ENCODE measurements at regions not wholly inside any gene's neighbourhood (a gene's known extent, or its start where the extent isn't known, plus 50 kb on each side); places are given as distances from the start of the nearest gene placed in this dataset.

DNA sequence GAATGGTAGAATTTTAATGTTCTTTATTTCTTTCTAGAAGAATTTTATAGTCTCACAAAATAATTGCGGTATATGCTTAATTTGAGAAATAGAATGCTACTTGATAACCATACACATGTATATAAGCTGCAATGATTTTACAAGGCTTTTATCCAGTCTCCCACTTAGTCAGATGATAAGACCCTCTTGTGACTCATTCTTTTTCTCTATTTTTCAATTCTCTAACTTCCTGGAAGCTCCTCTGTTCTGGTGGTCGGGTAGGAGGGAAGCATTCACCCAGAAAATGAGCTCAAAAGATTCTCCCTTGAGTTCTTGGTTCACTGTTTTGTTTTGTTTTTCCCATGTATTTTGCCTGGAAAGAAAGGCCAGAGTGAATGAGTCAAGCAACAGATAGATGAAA is 546.6 kb downstream of the INHBA start:
- DNase-seq (ENCODE audit: low spot score) = no peak
- H3K79me2 ChIP-seq = no peaks in the 10 kb centered on the region
- no peak overlapping the region for H3K4me3 ChIP-seq
- H2AFZ ChIP-seq = no peak overlapping the region
- no peaks in the 10 kb centered on the region for H3K9me2 ChIP-seq (replicated peaks; ENCODE audit: insufficient read depth)
- H3K27ac ChIP-seq = no peak overlapping the region
- 59% methylated on average over 2 of the region's 2 CpGs for WGBS (ENCODE audit: low lambda C conversion rate, missing lambda C conversion rate)
- TF ChIP-seq EZH2 (IDR thresholded peaks at IDR 0.05; ENCODE audit: borderline replicate concordance) = no peak
- TF ChIP-seq, protein P1, sequence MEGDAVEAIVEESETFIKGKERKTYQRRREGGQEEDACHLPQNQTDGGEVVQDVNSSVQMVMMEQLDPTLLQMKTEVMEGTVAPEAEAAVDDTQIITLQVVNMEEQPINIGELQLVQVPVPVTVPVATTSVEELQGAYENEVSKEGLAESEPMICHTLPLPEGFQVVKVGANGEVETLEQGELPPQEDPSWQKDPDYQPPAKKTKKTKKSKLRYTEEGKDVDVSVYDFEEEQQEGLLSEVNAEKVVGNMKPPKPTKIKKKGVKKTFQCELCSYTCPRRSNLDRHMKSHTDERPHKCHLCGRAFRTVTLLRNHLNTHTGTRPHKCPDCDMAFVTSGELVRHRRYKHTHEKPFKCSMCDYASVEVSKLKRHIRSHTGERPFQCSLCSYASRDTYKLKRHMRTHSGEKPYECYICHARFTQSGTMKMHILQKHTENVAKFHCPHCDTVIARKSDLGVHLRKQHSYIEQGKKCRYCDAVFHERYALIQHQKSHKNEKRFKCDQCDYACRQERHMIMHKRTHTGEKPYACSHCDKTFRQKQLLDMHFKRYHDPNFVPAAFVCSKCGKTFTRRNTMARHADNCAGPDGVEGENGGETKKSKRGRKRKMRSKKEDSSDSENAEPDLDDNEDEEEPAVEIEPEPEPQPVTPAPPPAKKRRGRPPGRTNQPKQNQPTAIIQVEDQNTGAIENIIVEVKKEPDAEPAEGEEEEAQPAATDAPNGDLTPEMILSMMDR (IDR thresholded peaks at IDR 0.05; ENCODE audit: poor library complexity) = no peak
- no peak for TF ChIP-seq EZH2phosphoT487 (IDR thresholded peaks at IDR 0.05; ENCODE audit: low read depth, severe bottlenecking, unreplicated experiment)
- H3K27me3 ChIP-seq = no peaks in the 10 kb centered on the region
- no peak overlapping the region for H3K4me2 ChIP-seq
- no peaks in the 10 kb centered on the region for H4K20me1 ChIP-seq (ENCODE audit: insufficient read depth, poor library complexity, severe bottlenecking)
- H3K9me3 ChIP-seq (ENCODE audit: low read depth) = no peaks in the 10 kb centered on the region
- H3K36me3 ChIP-seq (replicated peaks; ENCODE audit: insufficient read depth, low read depth) = no peaks in the 10 kb centered on the region
- H3K4me1 ChIP-seq (ENCODE audit: insufficient read depth) = no peaks in the 10 kb centered on the region

DNA sequence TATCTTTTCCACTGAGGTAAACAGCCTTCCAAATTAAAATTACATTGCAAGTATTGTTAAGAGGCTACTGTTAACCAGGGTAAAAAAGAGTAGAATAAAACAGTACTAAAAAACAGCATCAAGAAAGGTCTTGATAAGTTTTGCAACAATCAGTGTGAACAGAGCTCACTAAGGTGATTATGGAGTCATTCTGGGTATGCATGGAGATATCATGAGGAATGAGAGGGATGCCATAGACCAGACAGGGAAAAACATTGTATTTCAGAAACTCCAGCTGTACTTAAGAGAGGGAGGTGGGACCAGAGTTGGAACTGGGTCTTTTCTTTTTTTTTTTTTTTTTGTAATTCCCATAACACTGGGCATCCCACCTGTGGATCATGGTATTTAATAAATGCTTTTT is 549.6 kb downstream of the INHBA start:
- Histone ChIP-seq H3K36me3 (replicated peaks; ENCODE audit: insufficient read depth, low read depth) (no peaks in the 10 kb centered on the region), H3K4me1 (ENCODE audit: insufficient read depth) (no peaks in the 10 kb centered on the region), H3K27me3 (no peaks in the 10 kb centered on the region), H3K4me3 (no peak overlapping the region), H3K4me2 (no peak overlapping the region), H3K27ac (no peak overlapping the region), H4K20me1 (ENCODE audit: insufficient read depth, poor library complexity, severe bottlenecking) (no peaks in the 10 kb centered on the region), H3K79me2 (no peaks in the 10 kb centered on the region), H3K9me2 (replicated peaks; ENCODE audit: insufficient read depth) (no peaks in the 10 kb centered on the region), H2AFZ (no peak overlapping the region), H3K9me3 (ENCODE audit: low read depth) (no peaks in the 10 kb centered on the region)
- no peak for DNase-seq (ENCODE audit: low spot score)
- TF ChIP-seq, protein P1 (IDR thresholded peaks at IDR 0.05; ENCODE audit: poor library complexity) = no peak
- TF ChIP-seq EZH2phosphoT487 (IDR thresholded peaks at IDR 0.05; ENCODE audit: low read depth, severe bottlenecking, unreplicated experiment) = no peak
- no peak for TF ChIP-seq EZH2 (IDR thresholded peaks at IDR 0.05; ENCODE audit: borderline replicate concordance)

DNA sequence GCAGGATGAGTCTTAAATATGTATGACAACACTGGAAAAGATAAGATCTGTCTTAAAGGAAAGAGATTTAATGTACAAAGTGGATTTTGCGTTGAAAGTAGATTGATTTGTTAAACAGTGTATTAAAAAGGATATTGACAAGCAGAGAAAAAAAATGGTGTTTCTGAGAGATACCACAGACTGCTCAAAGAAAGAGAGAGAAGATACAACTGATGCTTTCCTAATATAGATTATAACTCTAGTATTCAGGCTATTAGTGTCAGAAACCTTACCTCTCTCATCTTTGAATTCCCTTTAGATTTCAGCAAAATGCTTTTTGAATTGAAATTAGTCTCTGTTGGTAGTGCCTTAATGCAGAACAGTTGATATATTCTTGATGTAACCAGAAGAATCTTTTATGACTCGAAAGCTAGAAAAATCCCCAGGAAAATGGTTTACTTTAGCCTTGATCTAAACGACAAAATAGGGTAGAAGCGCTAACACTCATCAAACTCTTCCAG is 550.7 kb downstream of the INHBA start:
- no peak overlapping the region for H2AFZ ChIP-seq
- H4K20me1 ChIP-seq (ENCODE audit: insufficient read depth, poor library complexity, severe bottlenecking) = no peaks in the 10 kb centered on the region
- no peaks in the 10 kb centered on the region for H3K79me2 ChIP-seq
- DNase-seq (ENCODE audit: low spot score) = no peak
- 87% methylated on average over 4 of the region's 4 CpGs for WGBS (ENCODE audit: low lambda C conversion rate, missing lambda C conversion rate)
- TF ChIP-seq EZH2 (IDR thresholded peaks at IDR 0.05; ENCODE audit: borderline replicate concordance) (no peak), EZH2phosphoT487 (IDR thresholded peaks at IDR 0.05; ENCODE audit: low read depth, severe bottlenecking, unreplicated experiment) (no peak)
- TF ChIP-seq, protein P1 (IDR thresholded peaks at IDR 0.05; ENCODE audit: poor library complexity) = no peak
- no peaks in the 10 kb centered on the region for H3K9me3 ChIP-seq (ENCODE audit: low read depth)
- no peak overlapping the region for H3K4me2 ChIP-seq
- H3K4me3 ChIP-seq = no peak overlapping the region
- H3K36me3 ChIP-seq (replicated peaks; ENCODE audit: insufficient read depth, low read depth) = no peaks in the 10 kb centered on the region
- H3K4me1 ChIP-seq (ENCODE audit: insufficient read depth) = no peaks in the 10 kb centered on the region
- H3K9me2 ChIP-seq (replicated peaks; ENCODE audit: insufficient read depth) = no peaks in the 10 kb centered on the region
- H3K27ac ChIP-seq = no peak overlapping the region
- H3K27me3 ChIP-seq = no peaks in the 10 kb centered on the region

DNA sequence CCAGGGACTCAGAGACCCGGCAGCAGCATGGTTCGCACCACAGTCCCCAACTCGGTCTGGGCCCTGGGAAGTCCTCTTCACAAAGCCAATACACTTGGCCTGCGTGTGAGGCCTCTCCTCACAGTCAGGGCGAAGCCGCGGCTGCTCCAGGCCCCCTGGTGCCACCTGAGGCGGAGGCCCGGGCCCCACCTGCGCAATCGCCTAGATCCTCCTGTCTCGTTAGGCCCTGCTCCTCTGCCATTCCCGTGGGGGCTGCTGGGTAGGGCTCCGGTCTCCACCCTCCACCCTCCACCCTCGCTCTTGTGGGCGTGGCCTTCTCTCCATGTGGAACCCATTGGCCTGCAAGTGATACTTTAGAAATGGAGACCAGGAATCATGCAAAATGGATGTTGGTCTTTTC is 553.3 kb downstream of the INHBA start:
- Histone ChIP-seq H3K4me1 (ENCODE audit: insufficient read depth) (no peaks in the 10 kb centered on the region), H4K20me1 (ENCODE audit: insufficient read depth, poor library complexity, severe bottlenecking) (no peaks in the 10 kb centered on the region), H3K79me2 (no peaks in the 10 kb centered on the region), H3K36me3 (replicated peaks; ENCODE audit: insufficient read depth, low read depth) (no peaks in the 10 kb centered on the region), H3K9me2 (replicated peaks; ENCODE audit: insufficient read depth) (no peaks in the 10 kb centered on the region), H3K27ac (no peak overlapping the region), H3K4me2 (no peak overlapping the region), H3K4me3 (no peak overlapping the region), H2AFZ (no peak overlapping the region), H3K9me3 (ENCODE audit: low read depth) (no peaks in the 10 kb centered on the region), H3K27me3 (no peaks in the 10 kb centered on the region)
- DNase-seq (ENCODE audit: low spot score) = no peak
- TF ChIP-seq, protein P1 (IDR thresholded peaks at IDR 0.05; ENCODE audit: poor library complexity) = no peak
- TF ChIP-seq EZH2 (IDR thresholded peaks at IDR 0.05; ENCODE audit: borderline replicate concordance) = no peak
- no peak for TF ChIP-seq EZH2phosphoT487 (IDR thresholded peaks at IDR 0.05; ENCODE audit: low read depth, severe bottlenecking, unreplicated experiment)
- WGBS (ENCODE audit: low lambda C conversion rate, missing lambda C conversion rate) = 96% methylated on average over 16 of the region's 16 CpGs
